Fibroblast of the aortic adventitia (primary cell): ENCODE measurements at regions not wholly inside any gene's neighbourhood (a gene's known extent, or its start where the extent isn't known, plus 50 kb on each side); places are given as distances from the start of the nearest gene placed in this dataset.

Source experiments
- DNase-seq: peaks from one replicate; pipeline ENCODE4 v3.0.0-alpha.2; 2010; ENCODE audit warnings: low read depth
- H3K4me3 ChIP-seq: 2 replicates; pipeline ENCODE4 v1.5.1; 2011; ENCODE audit warnings: low read depth, mild to moderate bottlenecking, control low read depth, low read length, moderate library complexity
- TF ChIP-seq, protein P1 (sequence below): IDR thresholded peaks from 2 replicates; pipeline ENCODE4 v1.5.1; 2011; ENCODE audit warnings: mild to moderate bottlenecking, low read length, control low read depth, inconsistent platforms; ENCODE audit not compliant: insufficient read depth

- peak; percentile 80 for DNase-seq
- H3K4me3 ChIP-seq, result no peak overlapping the region
Measured at GRCh38 chr6:126118936-126119335, 132.6 kb downstream of the TRMT11 start.

DNA sequence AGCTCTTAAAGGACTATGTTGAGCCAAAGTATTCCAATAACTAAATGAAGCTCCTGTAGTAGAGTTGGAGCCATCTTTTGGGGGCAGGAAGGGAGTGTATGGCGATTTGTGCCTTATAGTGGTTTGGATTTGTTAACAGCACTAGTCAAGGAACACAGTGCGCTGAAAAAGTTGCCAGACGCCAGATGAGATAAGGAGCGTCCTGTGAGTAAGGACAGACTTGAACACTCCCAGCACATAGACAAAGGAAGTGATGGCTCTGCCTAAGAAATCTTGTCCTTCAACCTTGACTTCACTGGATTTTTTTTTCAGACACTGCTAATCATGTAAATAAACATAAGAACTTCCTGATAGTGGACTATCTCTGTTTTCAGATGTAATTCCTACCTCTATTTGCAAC is 136.9 kb downstream of the TRMT11 start:
- TF ChIP-seq, protein P1, sequence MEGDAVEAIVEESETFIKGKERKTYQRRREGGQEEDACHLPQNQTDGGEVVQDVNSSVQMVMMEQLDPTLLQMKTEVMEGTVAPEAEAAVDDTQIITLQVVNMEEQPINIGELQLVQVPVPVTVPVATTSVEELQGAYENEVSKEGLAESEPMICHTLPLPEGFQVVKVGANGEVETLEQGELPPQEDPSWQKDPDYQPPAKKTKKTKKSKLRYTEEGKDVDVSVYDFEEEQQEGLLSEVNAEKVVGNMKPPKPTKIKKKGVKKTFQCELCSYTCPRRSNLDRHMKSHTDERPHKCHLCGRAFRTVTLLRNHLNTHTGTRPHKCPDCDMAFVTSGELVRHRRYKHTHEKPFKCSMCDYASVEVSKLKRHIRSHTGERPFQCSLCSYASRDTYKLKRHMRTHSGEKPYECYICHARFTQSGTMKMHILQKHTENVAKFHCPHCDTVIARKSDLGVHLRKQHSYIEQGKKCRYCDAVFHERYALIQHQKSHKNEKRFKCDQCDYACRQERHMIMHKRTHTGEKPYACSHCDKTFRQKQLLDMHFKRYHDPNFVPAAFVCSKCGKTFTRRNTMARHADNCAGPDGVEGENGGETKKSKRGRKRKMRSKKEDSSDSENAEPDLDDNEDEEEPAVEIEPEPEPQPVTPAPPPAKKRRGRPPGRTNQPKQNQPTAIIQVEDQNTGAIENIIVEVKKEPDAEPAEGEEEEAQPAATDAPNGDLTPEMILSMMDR, result no peak
- no peak overlapping the region for H3K4me3 ChIP-seq
- DNase-seq, result no peak

More at GRCh38 chr6:126118936-126119335, 132.6 kb downstream of the TRMT11 start:
- TF ChIP-seq, protein P1, result no peak

DNA sequence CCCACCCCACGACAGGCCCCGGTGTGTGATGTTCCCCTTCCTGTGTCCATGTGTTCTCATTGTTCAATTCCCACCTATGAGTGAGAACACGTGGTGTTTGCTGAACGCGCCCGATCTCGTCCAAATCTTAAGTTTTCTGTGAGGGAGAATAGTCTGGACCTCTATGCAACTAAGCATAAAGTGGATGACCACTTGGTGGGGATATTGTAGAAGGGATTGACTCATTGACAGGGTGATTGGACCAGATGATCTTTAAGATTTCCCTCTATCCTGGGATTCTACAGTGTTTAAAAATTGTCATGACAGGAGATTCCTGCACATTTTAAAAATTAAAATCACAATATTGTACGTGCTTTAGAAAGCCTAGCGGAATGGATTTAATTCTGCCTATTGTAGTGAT is 141.3 kb downstream of the TRMT11 start:
- peak; percentile 38 for DNase-seq
- no peak overlapping the region for H3K4me3 ChIP-seq
- TF ChIP-seq, protein P1, result no peak

- TF ChIP-seq, protein P1, result no peak
- DNase-seq, result no peak
- no peak overlapping the region for H3K4me3 ChIP-seq
Measured at GRCh38 chr6:126131246-126131645, 144.9 kb downstream of the TRMT11 start.

DNA sequence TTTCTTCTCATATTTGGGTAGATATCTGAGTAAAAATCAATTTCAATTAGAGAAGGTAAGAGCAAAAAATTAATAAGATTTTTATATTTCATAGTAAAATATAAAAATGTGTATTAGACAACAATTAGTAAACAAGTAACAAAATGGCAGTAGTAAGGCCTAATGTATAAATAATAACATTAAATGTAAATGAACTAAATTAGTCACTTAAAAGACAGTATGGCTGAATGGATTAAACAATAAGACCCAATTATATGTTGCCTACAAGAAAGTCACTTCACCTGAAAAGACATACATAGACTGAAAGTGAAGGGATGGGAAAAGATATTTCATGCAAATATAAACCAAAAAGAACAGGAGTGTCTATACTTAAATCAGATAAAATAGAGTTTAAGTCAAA is 147.6 kb downstream of the TRMT11 start:
- TF ChIP-seq, protein P1, result no peak
- DNase-seq, result no peak
- no peak overlapping the region for H3K4me3 ChIP-seq

DNA sequence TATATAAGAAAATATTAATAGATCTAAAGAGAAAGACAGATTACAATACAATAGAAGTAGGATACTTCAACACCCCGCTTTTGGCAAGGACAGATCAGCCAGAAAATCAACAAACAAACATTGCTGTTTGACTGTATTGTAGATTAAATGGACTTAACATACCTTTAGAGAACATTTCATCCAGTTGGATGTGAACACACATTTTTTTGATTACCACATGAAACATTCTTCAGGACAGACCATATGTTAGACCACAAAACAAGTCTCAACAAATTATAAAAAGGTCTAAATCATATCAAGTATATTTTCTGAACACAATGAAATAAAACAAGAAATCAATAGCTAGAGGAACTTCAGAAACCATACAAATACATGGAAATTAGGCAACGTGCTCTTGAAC is 148.2 kb downstream of the TRMT11 start:
- DNase-seq, result no peak
- TF ChIP-seq, protein P1, result no peak
- no peak overlapping the region for H3K4me3 ChIP-seq

GRCh38 chr6:126140015-126140414 is 153.7 kb downstream of the TRMT11 start:
- no peak for DNase-seq
- H3K4me3 ChIP-seq, result no peak overlapping the region
- TF ChIP-seq, protein P1, result no peak
